ENCODE measurements at regions not wholly inside any gene's neighbourhood (a gene's known extent, or its start where the extent isn't known, plus 50 kb on each side); places are given as distances from the start of the nearest gene placed in this dataset.

GRCh38 chr18:67068608-67069007, 447.9 kb downstream of the DSEL start:
- peaks cover 1% of the 10 kb centered on the region for H3K27me3 Mint-ChIP-seq
- no peak overlapping the region for H3K4me3 Mint-ChIP-seq
- H3K9me3 Mint-ChIP-seq: no peaks in the 10 kb centered on the region
- H3K4me1 Mint-ChIP-seq: no peaks in the 10 kb centered on the region
- DNase-seq (no peak), ATAC-seq (no peak)
- H3K36me3 Mint-ChIP-seq (ENCODE audit: low read depth): no peaks in the 10 kb centered on the region
- no peak overlapping the region for H3K27ac Mint-ChIP-seq

GRCh38 chr18:67047334-67047733, 443.4 kb upstream of the CDH19 start:
- Mint-ChIP-seq H3K4me3 (no peak overlapping the region), H3K36me3 (ENCODE audit: low read depth) (no peaks in the 10 kb centered on the region), H3K27ac (no peak overlapping the region), H3K4me1 (no peaks in the 10 kb centered on the region), H3K27me3 (no peaks in the 10 kb centered on the region), H3K9me3 (no peaks in the 10 kb centered on the region)
- ATAC-seq (no peak), DNase-seq (no peak)

GRCh38 chr18:67043276-67043675, 439.4 kb upstream of the CDH19 start:
- Mint-ChIP-seq H3K4me3 (no peak overlapping the region), H3K9me3 (no peaks in the 10 kb centered on the region), H3K27ac (no peak overlapping the region), H3K27me3 (no peaks in the 10 kb centered on the region), H3K36me3 (ENCODE audit: low read depth) (no peaks in the 10 kb centered on the region), H3K4me1 (no peaks in the 10 kb centered on the region)
- no peak for ATAC-seq
- no peak for DNase-seq

GRCh38 chr18:67041334-67041733, 437.4 kb upstream of the CDH19 start:
- Mint-ChIP-seq H3K4me3 (no peak overlapping the region), H3K27ac (no peak overlapping the region), H3K36me3 (ENCODE audit: low read depth) (no peaks in the 10 kb centered on the region), H3K27me3 (no peaks in the 10 kb centered on the region), H3K9me3 (no peaks in the 10 kb centered on the region), H3K4me1 (no peaks in the 10 kb centered on the region)
- no peak for ATAC-seq
- DNase-seq: no peak

- DNase-seq (no peak), ATAC-seq (no peak)
- Mint-ChIP-seq H3K4me3 (no peak overlapping the region), H3K9me3 (peaks cover 4% of the 10 kb centered on the region), H3K36me3 (ENCODE audit: low read depth) (no peaks in the 10 kb centered on the region), H3K4me1 (no peaks in the 10 kb centered on the region), H3K27me3 (no peaks in the 10 kb centered on the region), H3K27ac (no peak overlapping the region)
Observed at GRCh38 chr18:67035026-67035425, 431.1 kb upstream of the CDH19 start.

GRCh38 chr18:67023059-67023458, 419.2 kb upstream of the CDH19 start:
- H3K36me3 Mint-ChIP-seq (ENCODE audit: low read depth): no peaks in the 10 kb centered on the region
- H3K4me3 Mint-ChIP-seq: no peak overlapping the region
- no peaks in the 10 kb centered on the region for H3K9me3 Mint-ChIP-seq
- ATAC-seq: no peak
- no peak overlapping the region for H3K27ac Mint-ChIP-seq
- DNase-seq: no peak
- no peaks in the 10 kb centered on the region for H3K4me1 Mint-ChIP-seq
- no peaks in the 10 kb centered on the region for H3K27me3 Mint-ChIP-seq

- no peak for DNase-seq
- Mint-ChIP-seq H3K4me1 (no peaks in the 10 kb centered on the region), H3K27ac (no peak overlapping the region), H3K36me3 (ENCODE audit: low read depth) (no peaks in the 10 kb centered on the region), H3K4me3 (no peak overlapping the region), H3K9me3 (no peaks in the 10 kb centered on the region), H3K27me3 (no peaks in the 10 kb centered on the region)
- ATAC-seq: no peak
Observed at GRCh38 chr18:67010919-67011318, 407.0 kb upstream of the CDH19 start.

- Mint-ChIP-seq H3K27ac (no peak overlapping the region), H3K27me3 (no peaks in the 10 kb centered on the region), H3K4me1 (no peaks in the 10 kb centered on the region), H3K36me3 (ENCODE audit: low read depth) (no peaks in the 10 kb centered on the region), H3K9me3 (no peaks in the 10 kb centered on the region), H3K4me3 (no peak overlapping the region)
- DNase-seq: no peak
- ATAC-seq: no peak
Observed at GRCh38 chr18:67007999-67008398, 404.1 kb upstream of the CDH19 start.

GRCh38 chr18:67007085-67007484, 403.2 kb upstream of the CDH19 start:
- H3K4me3 Mint-ChIP-seq: no peak overlapping the region
- no peak for ATAC-seq
- H3K27ac Mint-ChIP-seq: no peak overlapping the region
- no peaks in the 10 kb centered on the region for H3K36me3 Mint-ChIP-seq (ENCODE audit: low read depth)
- no peaks in the 10 kb centered on the region for H3K27me3 Mint-ChIP-seq
- no peaks in the 10 kb centered on the region for H3K9me3 Mint-ChIP-seq
- DNase-seq: no peak
- H3K4me1 Mint-ChIP-seq: no peaks in the 10 kb centered on the region

- H3K4me1 Mint-ChIP-seq: no peaks in the 10 kb centered on the region
Observed at GRCh38 chr18:67001052-67001451, 397.2 kb upstream of the CDH19 start.

GRCh38 chr18:66999003-66999402, 395.1 kb upstream of the CDH19 start:
- no peaks in the 10 kb centered on the region for H3K4me1 Mint-ChIP-seq
- no peaks in the 10 kb centered on the region for H3K36me3 Mint-ChIP-seq (ENCODE audit: low read depth)
- no peak overlapping the region for H3K27ac Mint-ChIP-seq
- ATAC-seq (no peak), DNase-seq (no peak)
- H3K9me3 Mint-ChIP-seq: peaks cover 8% of the 10 kb centered on the region
- H3K4me3 Mint-ChIP-seq: no peak overlapping the region
- no peaks in the 10 kb centered on the region for H3K27me3 Mint-ChIP-seq

More at GRCh38 chr18:67001052-67001451, 397.2 kb upstream of the CDH19 start:
- ATAC-seq (no peak), DNase-seq (no peak)
- Mint-ChIP-seq H3K27me3 (no peaks in the 10 kb centered on the region), H3K27ac (no peak overlapping the region), H3K9me3 (peaks cover under 1% of the 10 kb centered on the region), H3K36me3 (ENCODE audit: low read depth) (no peaks in the 10 kb centered on the region), H3K4me3 (no peak overlapping the region)

GRCh38 chr18:66995270-66995669, 391.4 kb upstream of the CDH19 start:
- no peaks in the 10 kb centered on the region for H3K4me1 Mint-ChIP-seq
- peaks cover 8% of the 10 kb centered on the region for H3K9me3 Mint-ChIP-seq

GRCh38 chr18:66994790-66995189, 390.9 kb upstream of the CDH19 start:
- Mint-ChIP-seq H3K27me3 (no peaks in the 10 kb centered on the region), H3K36me3 (ENCODE audit: low read depth) (no peaks in the 10 kb centered on the region), H3K4me1 (no peaks in the 10 kb centered on the region), H3K4me3 (no peak overlapping the region), H3K9me3 (peaks cover 8% of the 10 kb centered on the region), H3K27ac (no peak overlapping the region)
- DNase-seq (no peak), ATAC-seq (no peak)

More at GRCh38 chr18:66995270-66995669, 391.4 kb upstream of the CDH19 start:
- no peak overlapping the region for H3K4me3 Mint-ChIP-seq
- DNase-seq (no peak), ATAC-seq (no peak)
- H3K27me3 Mint-ChIP-seq: no peaks in the 10 kb centered on the region
- no peaks in the 10 kb centered on the region for H3K36me3 Mint-ChIP-seq (ENCODE audit: low read depth)
- no peak overlapping the region for H3K27ac Mint-ChIP-seq

- DNase-seq: no peak
Observed at GRCh38 chr18:66993492-66993891, 389.6 kb upstream of the CDH19 start.

GRCh38 chr18:66990909-66991308, 387.0 kb upstream of the CDH19 start:
- Mint-ChIP-seq H3K4me3 (no peak overlapping the region), H3K36me3 (ENCODE audit: low read depth) (no peaks in the 10 kb centered on the region), H3K27me3 (no peaks in the 10 kb centered on the region), H3K27ac (no peak overlapping the region), H3K9me3 (peaks cover 13% of the 10 kb centered on the region), H3K4me1 (no peaks in the 10 kb centered on the region)
- DNase-seq: no peak
- ATAC-seq: no peak

More at GRCh38 chr18:66993492-66993891, 389.6 kb upstream of the CDH19 start:
- ATAC-seq: no peak
- Mint-ChIP-seq H3K27ac (no peak overlapping the region), H3K4me1 (no peaks in the 10 kb centered on the region), H3K36me3 (ENCODE audit: low read depth) (no peaks in the 10 kb centered on the region), H3K9me3 (peaks cover 8% of the 10 kb centered on the region), H3K4me3 (no peak overlapping the region), H3K27me3 (no peaks in the 10 kb centered on the region)

- no peaks in the 10 kb centered on the region for H3K36me3 Mint-ChIP-seq (ENCODE audit: low read depth)
- H3K27ac Mint-ChIP-seq: no peak overlapping the region
- no peak for ATAC-seq
- no peaks in the 10 kb centered on the region for H3K27me3 Mint-ChIP-seq
- no peaks in the 10 kb centered on the region for H3K4me1 Mint-ChIP-seq
- no peak overlapping the region for H3K4me3 Mint-ChIP-seq
- H3K9me3 Mint-ChIP-seq: peaks cover under 1% of the 10 kb centered on the region
- DNase-seq: no peak
Observed at GRCh38 chr18:66979009-66979408, 375.1 kb upstream of the CDH19 start.

Measured in activated naive CD8-positive, alpha-beta T cell treated with anti-CD3 and anti-CD28 coated beads, Interleukin-2, amount 50 U/mL, for 24 hours (primary cell).